ENCODE measurements at regions not wholly inside any gene's neighbourhood (a gene's known extent, or its start where the extent isn't known, plus 50 kb on each side); places are given as distances from the start of the nearest gene placed in this dataset.

DNA sequence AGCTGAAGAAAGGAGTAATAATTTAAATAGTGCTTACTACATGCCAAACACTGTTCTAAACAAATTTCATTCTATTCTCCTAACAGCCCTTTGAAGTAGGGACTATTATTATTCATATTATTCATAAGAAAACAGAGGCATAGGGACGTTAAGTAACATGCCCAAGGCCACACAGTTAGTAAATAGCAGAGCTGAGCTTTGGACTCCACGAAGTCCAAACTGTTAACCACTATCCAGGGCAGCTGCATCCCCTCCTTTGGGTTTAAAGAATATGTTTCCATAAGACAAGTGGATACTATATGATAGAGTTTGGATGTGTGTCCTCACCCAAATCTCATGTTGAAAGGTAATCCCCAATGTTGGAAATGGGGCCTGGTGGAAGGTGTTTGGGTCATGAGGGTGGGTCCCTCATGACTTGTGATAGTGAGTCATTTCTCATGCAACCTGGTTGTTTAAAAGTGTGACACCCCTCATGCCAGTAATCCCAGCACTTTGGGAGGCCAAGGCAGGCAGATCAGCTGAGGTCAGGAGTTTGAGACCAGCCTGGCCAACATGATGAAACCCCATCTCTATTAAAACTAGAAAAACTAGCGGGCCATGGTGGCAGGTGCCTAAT is 144.0 kb upstream of the CXADR start:
- H3K4me3 ChIP-seq (ENCODE audit: low read length) = no peak overlapping the region
- TF ChIP-seq, protein P1, sequence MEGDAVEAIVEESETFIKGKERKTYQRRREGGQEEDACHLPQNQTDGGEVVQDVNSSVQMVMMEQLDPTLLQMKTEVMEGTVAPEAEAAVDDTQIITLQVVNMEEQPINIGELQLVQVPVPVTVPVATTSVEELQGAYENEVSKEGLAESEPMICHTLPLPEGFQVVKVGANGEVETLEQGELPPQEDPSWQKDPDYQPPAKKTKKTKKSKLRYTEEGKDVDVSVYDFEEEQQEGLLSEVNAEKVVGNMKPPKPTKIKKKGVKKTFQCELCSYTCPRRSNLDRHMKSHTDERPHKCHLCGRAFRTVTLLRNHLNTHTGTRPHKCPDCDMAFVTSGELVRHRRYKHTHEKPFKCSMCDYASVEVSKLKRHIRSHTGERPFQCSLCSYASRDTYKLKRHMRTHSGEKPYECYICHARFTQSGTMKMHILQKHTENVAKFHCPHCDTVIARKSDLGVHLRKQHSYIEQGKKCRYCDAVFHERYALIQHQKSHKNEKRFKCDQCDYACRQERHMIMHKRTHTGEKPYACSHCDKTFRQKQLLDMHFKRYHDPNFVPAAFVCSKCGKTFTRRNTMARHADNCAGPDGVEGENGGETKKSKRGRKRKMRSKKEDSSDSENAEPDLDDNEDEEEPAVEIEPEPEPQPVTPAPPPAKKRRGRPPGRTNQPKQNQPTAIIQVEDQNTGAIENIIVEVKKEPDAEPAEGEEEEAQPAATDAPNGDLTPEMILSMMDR (conservative IDR thresholded peaks at IDR 0.05; ENCODE audit: low read length) = no peak
- no peak for DNase-seq (ENCODE audit: low read depth)

DNA sequence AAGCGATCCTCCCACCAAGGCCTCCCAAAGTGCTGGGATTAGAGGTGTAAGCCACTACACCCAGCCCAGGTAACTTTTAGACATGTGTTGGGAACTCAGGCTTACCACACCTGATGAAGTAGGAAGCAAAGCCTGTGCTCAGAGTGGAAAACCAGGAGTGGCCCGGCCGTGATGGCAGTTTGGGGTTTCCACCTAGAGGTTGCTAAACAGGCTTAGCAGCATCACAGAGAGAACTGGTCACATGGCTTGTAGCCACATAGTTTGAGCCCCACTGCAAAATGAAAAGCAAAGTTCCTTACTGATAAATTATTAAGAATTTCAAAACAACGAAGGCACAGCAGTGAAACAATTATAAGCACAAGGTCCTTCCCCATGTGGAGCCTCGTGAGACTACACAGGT is 142.6 kb upstream of the CXADR start:
- TF ChIP-seq, protein P1 (conservative IDR thresholded peaks at IDR 0.05; ENCODE audit: low read length) = no peak
- H3K4me3 ChIP-seq (ENCODE audit: low read length) = no peak overlapping the region
- DNase-seq (ENCODE audit: low read depth) = no peak

DNA sequence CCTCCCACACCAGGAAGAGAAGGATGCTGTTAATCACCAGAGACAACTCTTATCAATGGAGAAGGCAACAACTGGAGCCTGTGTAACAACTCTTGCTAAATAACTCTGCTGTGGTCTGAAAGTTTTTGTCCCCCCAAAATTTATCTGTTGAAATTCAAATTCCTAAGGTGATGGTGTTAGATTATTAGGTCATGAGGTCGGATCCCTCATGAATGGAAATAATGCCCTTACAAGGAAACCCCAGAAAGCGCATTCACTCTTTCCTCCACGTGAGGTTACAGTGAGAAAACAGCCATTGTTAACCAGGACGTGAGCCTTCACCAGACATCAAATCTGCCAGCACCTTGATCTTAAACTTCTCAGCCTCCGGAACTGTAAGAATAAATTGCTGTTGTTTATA is 141.9 kb upstream of the CXADR start:
- TF ChIP-seq, protein P1 (conservative IDR thresholded peaks at IDR 0.05; ENCODE audit: low read length) = no peak
- no peak overlapping the region for H3K4me3 ChIP-seq (ENCODE audit: low read length)
- DNase-seq (ENCODE audit: low read depth) = no peak

DNA sequence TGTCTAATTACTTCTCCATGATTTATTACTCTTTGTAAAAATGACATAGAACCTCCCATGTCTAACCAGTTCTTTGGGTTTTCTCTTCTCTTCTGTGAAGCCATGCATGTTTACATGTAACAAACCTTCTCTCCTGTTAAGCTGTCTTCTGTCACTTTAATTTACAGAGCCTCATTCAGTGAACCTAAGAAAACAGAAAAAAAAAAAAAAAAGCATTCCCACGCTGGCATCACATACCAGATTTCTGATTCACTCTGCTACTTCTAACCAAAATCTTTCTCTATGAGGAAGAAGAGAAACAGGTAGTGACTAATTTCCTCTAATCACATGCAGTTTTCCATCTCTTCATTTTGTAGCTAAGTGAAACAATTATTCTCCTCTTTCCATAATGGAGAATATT is 141.4 kb upstream of the CXADR start:
- H3K4me3 ChIP-seq (ENCODE audit: low read length) = no peak overlapping the region
- peak; percentile 1 for DNase-seq (ENCODE audit: low read depth)
- TF ChIP-seq, protein P1 (conservative IDR thresholded peaks at IDR 0.05; ENCODE audit: low read length) = no peak

DNA sequence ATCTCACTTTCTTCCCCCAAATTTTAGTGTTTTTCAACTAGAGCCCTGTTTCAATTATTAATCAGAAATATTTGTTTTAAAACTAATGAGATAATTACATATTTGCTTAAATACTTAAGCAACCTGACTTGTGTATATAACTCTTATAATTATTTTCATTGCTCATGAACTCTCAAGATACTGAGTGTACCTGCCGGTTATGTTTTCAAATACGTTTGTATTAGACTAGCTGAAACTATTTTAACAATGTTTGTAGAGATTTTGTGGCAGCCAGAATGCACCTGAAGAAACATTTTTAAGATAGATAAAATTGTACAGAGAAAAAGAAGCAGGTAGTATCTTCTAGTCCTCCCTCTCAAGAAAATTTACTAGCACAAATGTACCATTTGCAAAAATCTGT is 140.6 kb upstream of the CXADR start:
- no peak overlapping the region for H3K4me3 ChIP-seq (ENCODE audit: low read length)
- DNase-seq (ENCODE audit: low read depth) = no peak
- TF ChIP-seq, protein P1 (conservative IDR thresholded peaks at IDR 0.05; ENCODE audit: low read length) = no peak

DNA sequence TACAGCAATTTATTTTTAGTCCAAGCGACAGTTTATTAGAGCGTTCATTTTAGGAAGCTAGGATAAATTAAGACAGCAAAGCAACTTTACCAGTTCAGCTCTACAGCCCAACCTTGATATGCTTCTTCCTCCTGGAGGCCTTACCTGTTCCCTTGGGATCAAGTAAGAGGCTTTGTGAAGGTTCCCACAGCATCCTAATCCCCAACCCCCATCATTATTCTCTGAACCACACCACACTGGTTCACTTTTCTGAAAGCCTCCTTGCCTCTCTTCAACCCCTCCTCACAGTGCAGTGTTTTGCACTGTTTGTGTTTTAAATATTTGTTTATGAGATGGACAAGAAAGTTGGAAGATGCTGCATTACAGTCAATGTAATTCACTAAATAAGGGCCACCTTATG is 126.3 kb upstream of the CXADR start:
- H3K4me3 ChIP-seq (ENCODE audit: low read length) = no peak overlapping the region
- TF ChIP-seq, protein P1 (conservative IDR thresholded peaks at IDR 0.05; ENCODE audit: low read length) = no peak
- DNase-seq (ENCODE audit: low read depth) = no peak

DNA sequence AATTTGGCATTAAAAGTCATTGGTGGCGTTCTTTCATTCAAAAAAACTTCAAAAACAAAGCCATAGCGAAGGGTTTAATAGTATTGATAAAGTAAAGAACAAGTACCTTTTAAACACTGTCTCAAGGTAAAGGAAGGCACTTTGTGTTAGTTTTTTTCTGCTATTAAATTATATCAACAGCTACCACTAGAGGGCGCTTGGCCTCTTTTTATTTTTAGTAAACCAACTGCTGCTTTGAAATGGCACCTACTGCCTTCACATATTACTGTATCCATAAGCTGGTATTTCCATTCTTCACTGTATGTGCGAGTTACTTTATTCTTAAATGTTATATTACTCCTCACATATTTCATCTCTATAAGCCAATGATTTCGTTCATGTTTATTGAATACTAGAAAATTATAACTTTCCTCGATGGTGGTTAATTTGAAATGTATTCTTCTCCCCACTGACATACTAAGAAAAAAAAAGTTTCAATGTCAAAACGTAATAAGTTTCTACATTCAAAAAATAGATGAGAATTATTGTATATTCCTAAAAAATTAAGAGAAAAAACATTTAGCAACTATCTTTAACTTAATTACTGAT is 125.7 kb upstream of the CXADR start:
- H3K4me3 ChIP-seq (ENCODE audit: low read length) = no peak overlapping the region
- TF ChIP-seq, protein P1 (conservative IDR thresholded peaks at IDR 0.05; ENCODE audit: low read length) = peak; percentile 69
- DNase-seq (ENCODE audit: low read depth) = peak; percentile 53

All from AG10803 (cell line).